ENCODE measurements at regions not wholly inside any gene's neighbourhood (a gene's known extent, or its start where the extent isn't known, plus 50 kb on each side); places are given as distances from the start of the nearest gene placed in this dataset.

GRCh38 chr14:54102051-54102456, 145.4 kb upstream of the BMP4 start (continued):
- TF ChIP-seq CTCF (IDR thresholded peaks at IDR 0.05; ENCODE audit: control extremely low read depth in 1 of 3, insufficient read depth in 1 of 3, low read depth in 1 of 3, low read length in 3 of 3) (no peak), CBX5 (IDR thresholded peaks at IDR 0.05; ENCODE audit: low read depth, low read length) (no peak), GABPA (IDR thresholded peaks at IDR 0.05; ENCODE audit: borderline replicate concordance, insufficient read depth, low read length) (no peak), E2F6 (IDR thresholded peaks at IDR 0.05) (no peak)
